Natural killer cell (primary cell): ENCODE measurements at regions not wholly inside any gene's neighbourhood (a gene's known extent, or its start where the extent isn't known, plus 50 kb on each side); places are given as distances from the start of the nearest gene placed in this dataset.
A peak's percentile ranks its signal among the peaks of the same experiment; 100 is the strongest.

Experiments
- ATAC-seq, 3 donors: fragments of 150-1000 bp in 2 of 3; fragments of 200-7000 bp in 1 of 3; cut with Tn5 transposase; 1 replicate in 1 of 3; 2 replicates in 2 of 3; pipeline ENCODE4 v1.10.0; 2021; ENCODE audit warnings: mild to moderate bottlenecking in 2 of 3, moderate library complexity in 2 of 3
- DNase-seq, 2 donors: peaks; one replicate each; pipeline versions ENCODE4 v3.0.0 to v3.0.0-alpha.2; 2013 to 2021; ENCODE audit warnings: mixed read lengths in 1 of 2
- H3K27ac ChIP-seq: one replicate; pipeline ENCODE4 v1.5.1; 2013; ENCODE audit warnings: mild to moderate bottlenecking, low read length
- H3K27me3 ChIP-seq: one replicate; pipeline ENCODE4 v1.6.1; 2013; ENCODE audit warnings: low read length; ENCODE audit not compliant: control insufficient read depth, insufficient read depth
- H3K36me3 ChIP-seq: one replicate; pipeline ENCODE4 v1.6.1; 2013; ENCODE audit warnings: low read length; ENCODE audit not compliant: control insufficient read depth, insufficient read depth
- H3K4me1 ChIP-seq: one replicate; pipeline ENCODE4 v1.6.1; 2013; ENCODE audit warnings: low read length; ENCODE audit not compliant: control insufficient read depth, insufficient read depth
- H3K4me3 ChIP-seq: one replicate; pipeline ENCODE4 v1.5.1; 2013; ENCODE audit warnings: low read length
- H3K9me3 ChIP-seq: one replicate; pipeline ENCODE4 v1.6.1; 2013; ENCODE audit warnings: low read length; ENCODE audit not compliant: control insufficient read depth, insufficient read depth
- H3K27ac Mint-ChIP-seq, 2 donors: one replicate each; pipeline ENCODE4 v1.8.0; 2022; ENCODE audit warnings: mild to moderate bottlenecking in 2 of 2, mixed read lengths in 2 of 2, moderate library complexity in 1 of 2
- H3K27me3 Mint-ChIP-seq, 2 donors: one replicate each; pipeline ENCODE4 v1.8.0; 2022; ENCODE audit warnings: low read depth in 2 of 2, mixed read lengths in 2 of 2
- H3K36me3 Mint-ChIP-seq: one replicate; pipeline ENCODE4 v1.8.0; 2022; ENCODE audit warnings: mixed read lengths
- H3K4me1 Mint-ChIP-seq, 2 donors: one replicate each; pipeline ENCODE4 v1.8.0; 2022; ENCODE audit warnings: mixed read lengths in 2 of 2
- H3K4me3 Mint-ChIP-seq: one replicate; pipeline ENCODE4 v1.8.0; 2022; ENCODE audit warnings: mild to moderate bottlenecking, moderate library complexity, mixed read lengths
- H3K9me3 Mint-ChIP-seq, 2 donors: one replicate each; pipeline ENCODE4 v1.8.0; 2022; ENCODE audit warnings: mixed read lengths in 2 of 2
- WGBS: methylation state at CpG from one replicate; pipeline ENCODE4 v1.1.7; 2013; ENCODE audit warnings: missing lambda C conversion rate; ENCODE audit not compliant: insufficient coverage; 5-methylcytosine and 5-hydroxymethylcytosine counted together
- intact Hi-C: fragments of 100-400 bp; cut with micrococcal nuclease; formaldehyde crosslinking; loops from one replicate; pipeline ENCODE4 v1.14.2; 2022
- TF ChIP-seq, protein P1 (sequence below): fragments of 200-600 bp; IDR thresholded peaks from one replicate; pipeline ENCODE4 v1.8.0; 2022; ENCODE audit warnings: antibody characterized with exemption

- Histone ChIP-seq H3K4me1 (peaks cover 14% of the 10 kb centered on the region), H3K9me3 (no peaks in the 10 kb centered on the region), H3K4me3 (no peak overlapping the region), H3K36me3 (no peaks in the 10 kb centered on the region), H3K27ac (no peak overlapping the region), H3K27me3 (peaks cover 26% of the 10 kb centered on the region)
- Mint-ChIP-seq H3K9me3 (no peaks in the 10 kb centered on the region), H3K27me3 (peaks cover 21 to 23% of the 10 kb centered on the region in 2 donors), H3K36me3 (no peaks in the 10 kb centered on the region), H3K27ac (no peak overlapping the region), H3K4me3 (no peak overlapping the region), H3K4me1 (peaks cover 10% of the 10 kb centered on the region in 2 donors)
- ATAC-seq: no peak
- TF ChIP-seq, protein P1, sequence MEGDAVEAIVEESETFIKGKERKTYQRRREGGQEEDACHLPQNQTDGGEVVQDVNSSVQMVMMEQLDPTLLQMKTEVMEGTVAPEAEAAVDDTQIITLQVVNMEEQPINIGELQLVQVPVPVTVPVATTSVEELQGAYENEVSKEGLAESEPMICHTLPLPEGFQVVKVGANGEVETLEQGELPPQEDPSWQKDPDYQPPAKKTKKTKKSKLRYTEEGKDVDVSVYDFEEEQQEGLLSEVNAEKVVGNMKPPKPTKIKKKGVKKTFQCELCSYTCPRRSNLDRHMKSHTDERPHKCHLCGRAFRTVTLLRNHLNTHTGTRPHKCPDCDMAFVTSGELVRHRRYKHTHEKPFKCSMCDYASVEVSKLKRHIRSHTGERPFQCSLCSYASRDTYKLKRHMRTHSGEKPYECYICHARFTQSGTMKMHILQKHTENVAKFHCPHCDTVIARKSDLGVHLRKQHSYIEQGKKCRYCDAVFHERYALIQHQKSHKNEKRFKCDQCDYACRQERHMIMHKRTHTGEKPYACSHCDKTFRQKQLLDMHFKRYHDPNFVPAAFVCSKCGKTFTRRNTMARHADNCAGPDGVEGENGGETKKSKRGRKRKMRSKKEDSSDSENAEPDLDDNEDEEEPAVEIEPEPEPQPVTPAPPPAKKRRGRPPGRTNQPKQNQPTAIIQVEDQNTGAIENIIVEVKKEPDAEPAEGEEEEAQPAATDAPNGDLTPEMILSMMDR: no peak
- no peak for DNase-seq
- intact Hi-C loops: loop anchor here (5.0 kb wide), 1 partner anchor 150 kb away; no protein-coding TSS in a partner anchor
- 82% methylated on average over 7 of the region's 8 CpGs for WGBS
Observed at GRCh38 chr5:1642221-1642620, 118.5 kb upstream of the LPCAT1 start.

GRCh38 chr5:1641560-1642166, 117.9 kb upstream of the LPCAT1 start:
- DNase-seq (peak in 1 of 2 donors; percentile 87), ATAC-seq (peak; percentile 73 to 96 (median 92))
- no peak overlapping the region for H3K4me3 ChIP-seq
- H3K9me3 Mint-ChIP-seq: no peaks in the 10 kb centered on the region
- peaks cover 21 to 23% of the 10 kb centered on the region in 2 donors for H3K27me3 Mint-ChIP-seq
- H3K9me3 ChIP-seq: no peaks in the 10 kb centered on the region
- H3K36me3 Mint-ChIP-seq: no peaks in the 10 kb centered on the region
- TF ChIP-seq, protein P1: peak; percentile 63
- no peak overlapping the region for H3K27ac Mint-ChIP-seq
- H3K36me3 ChIP-seq: no peaks in the 10 kb centered on the region
- peaks cover 10% of the 10 kb centered on the region in 2 donors for H3K4me1 Mint-ChIP-seq
- H3K27me3 ChIP-seq: peaks cover 26% of the 10 kb centered on the region
- H3K4me3 Mint-ChIP-seq: no peak overlapping the region
- intact Hi-C loops: loop anchor here (1.0 to 5.0 kb wide), 2 partner anchors 149 to 162 kb away; no protein-coding TSS in a partner anchor
- peaks cover 14% of the 10 kb centered on the region for H3K4me1 ChIP-seq
- no peak overlapping the region for H3K27ac ChIP-seq
- WGBS: 4% methylated on average over 11 of the region's 12 CpGs

DNA sequence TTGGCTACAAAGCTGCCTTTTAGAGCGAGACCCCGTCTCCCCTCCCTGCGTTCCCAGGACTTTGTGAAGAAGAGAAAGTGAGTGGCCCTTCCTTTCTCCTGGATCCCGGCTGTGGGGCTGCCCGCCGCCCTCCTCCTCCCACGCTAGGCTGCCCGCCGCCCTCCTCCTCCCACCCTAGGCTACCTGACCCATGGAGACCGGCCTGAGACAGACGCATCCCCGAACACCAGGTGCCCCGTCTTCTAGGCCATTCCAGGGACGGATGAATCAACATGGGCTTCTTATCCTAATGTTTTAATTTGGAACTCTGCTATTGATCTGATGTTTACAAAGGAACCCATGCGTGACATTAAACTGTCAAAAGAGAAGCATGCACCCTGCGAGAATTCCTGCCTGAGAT, 117.3 kb upstream of the LPCAT1 start:
- DNase-seq: no peak
- Mint-ChIP-seq H3K36me3 (no peaks in the 10 kb centered on the region), H3K27me3 (peaks cover 20 to 21% of the 10 kb centered on the region in 2 donors), H3K9me3 (no peaks in the 10 kb centered on the region), H3K4me1 (peaks cover 10% of the 10 kb centered on the region in 2 donors), H3K4me3 (no peak overlapping the region), H3K27ac (no peak overlapping the region)
- Histone ChIP-seq H3K27ac (no peak overlapping the region), H3K9me3 (no peaks in the 10 kb centered on the region), H3K4me3 (no peak overlapping the region), H3K36me3 (no peaks in the 10 kb centered on the region), H3K27me3 (peaks cover 26% of the 10 kb centered on the region), H3K4me1 (peaks cover 14% of the 10 kb centered on the region)
- TF ChIP-seq, protein P1: no peak
- WGBS: 86% methylated on average over 7 of the region's 16 CpGs
- intact Hi-C loops: loop anchor here (1.0 to 5.0 kb wide), 2 partner anchors 149 to 162 kb away; no protein-coding TSS in a partner anchor
- no peak for ATAC-seq
